HEK293T (cell line): ENCODE measurements at regions not wholly inside any gene's neighbourhood (a gene's known extent, or its start where the extent isn't known, plus 50 kb on each side); places are given as distances from the start of the nearest gene placed in this dataset.

ENCODE experiments used
- ARNT ChIP-seq: fragments of 450-650 bp; IDR thresholded peaks from 2 replicates; pipeline ENCODE4 v1.6.1; 2017; ENCODE audit warnings: mild to moderate bottlenecking
- BHLHE40 ChIP-seq: fragments of 450-650 bp; IDR thresholded peaks from 2 replicates; pipeline ENCODE4 v1.6.1; 2016; ENCODE audit warnings: mild to moderate bottlenecking, moderate library complexity, borderline replicate concordance
- CTBP1 ChIP-seq: fragments of 450-650 bp; IDR thresholded peaks from 2 replicates; pipeline ENCODE4 v1.6.1; 2016; ENCODE audit warnings: borderline replicate concordance
- ELF4 ChIP-seq: fragments of 450-650 bp; IDR thresholded peaks from 2 replicates; pipeline ENCODE4 v1.6.1; 2017; ENCODE audit warnings: antibody characterized with exemption
- FOXA1 ChIP-seq: fragments of 450-650 bp; IDR thresholded peaks from 2 replicates; pipeline ENCODE4 v1.6.1; 2016; ENCODE audit warnings: mild to moderate bottlenecking
- FOXK2 ChIP-seq: fragments of 450-650 bp; IDR thresholded peaks from 2 replicates; pipeline ENCODE4 v1.6.1; 2016; ENCODE audit warnings: mild to moderate bottlenecking
- FOXM1 ChIP-seq: fragments of 450-650 bp; IDR thresholded peaks from 2 replicates; pipeline ENCODE4 v1.6.1; 2017; ENCODE audit warnings: mild to moderate bottlenecking, borderline replicate concordance
- L3MBTL2 ChIP-seq: fragments of 450-650 bp; conservative IDR thresholded peaks from 2 replicates; pipeline ENCODE4 v1.6.1; 2016; ENCODE audit warnings: mild to moderate bottlenecking
- PKNOX1 ChIP-seq: fragments of 450-650 bp; IDR thresholded peaks from 2 replicates; pipeline ENCODE4 v1.6.1; 2016
- SP1 ChIP-seq: fragments of 450-650 bp; IDR thresholded peaks from 2 replicates; pipeline ENCODE4 v1.6.1; 2017
- SUZ12 ChIP-seq: fragments of 450-650 bp; IDR thresholded peaks from 2 replicates; pipeline ENCODE4 v1.6.1; 2016; ENCODE audit warnings: mild to moderate bottlenecking

DNA sequence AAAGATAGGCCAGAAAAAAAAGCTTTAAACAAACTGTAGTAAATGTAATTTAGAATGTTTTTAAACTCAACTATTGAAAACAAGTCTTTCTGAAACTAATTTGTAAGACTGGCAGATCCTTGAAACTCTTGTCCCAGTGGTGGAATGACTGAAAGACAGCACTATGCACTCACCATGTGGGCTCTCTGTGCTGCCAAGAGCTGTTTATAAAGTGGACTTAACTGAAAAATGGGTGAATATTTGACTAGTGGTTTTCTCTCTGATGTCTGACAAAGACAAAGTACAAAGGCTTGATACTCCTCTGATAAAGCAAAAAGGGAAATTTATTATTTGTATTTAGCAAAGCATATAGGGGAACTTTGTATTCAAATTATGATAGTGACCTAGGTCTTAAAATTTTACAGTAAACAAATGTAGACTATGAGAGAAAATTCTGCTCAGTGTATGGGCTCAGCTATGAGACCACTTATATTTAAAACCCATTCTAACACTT is 635.4 kb downstream of the NR2F1-AS1 start:
- TF ChIP-seq SUZ12 (no peak), CTBP1 (no peak), FOXM1 (no peak), FOXA1 (no peak), PKNOX1 (no peak), BHLHE40 (no peak), ELF4 (no peak), SP1 (no peak), ARNT (no peak), L3MBTL2 (no peak), FOXK2 (no peak)
